ENCODE measurements at regions not wholly inside any gene's neighbourhood (a gene's known extent, or its start where the extent isn't known, plus 50 kb on each side); places are given as distances from the start of the nearest gene placed in this dataset.
A peak's percentile ranks its signal among the peaks of the same experiment; 100 is the strongest.
"Not testable (repeated sequence)": the region's sequence is repeated elsewhere in the genome, so short reads cannot be mapped to it uniquely, and the experiment has no call there.

- DNase-seq (ENCODE audit: low spot score): no peak
Observed at GRCh38 chr2:215794829-215795546, 218.4 kb downstream of the MREG start.

- DNase-seq (ENCODE audit: low spot score): peak; percentile 72
Observed at GRCh38 chr2:215793747-215794595, 219.4 kb downstream of the MREG start.

- peak; percentile 27 for DNase-seq (ENCODE audit: low spot score)
Observed at GRCh38 chr2:215791481-215791937, 221.8 kb downstream of the MREG start.

GRCh38 chr2:215790523-215791421, 222.6 kb downstream of the MREG start:
- DNase-seq (ENCODE audit: low spot score): no peak

- DNase-seq (ENCODE audit: low spot score): no peak
Observed at GRCh38 chr2:215787565-215788178, 225.7 kb downstream of the MREG start.

- DNase-seq (ENCODE audit: low spot score): no peak
Observed at GRCh38 chr2:215787025-215787424, 226.3 kb downstream of the MREG start.

- DNase-seq (ENCODE audit: low spot score): peak; percentile 31
Observed at GRCh38 chr2:215784371-215784783, 229.0 kb downstream of the MREG start.

- DNase-seq (ENCODE audit: low spot score): not testable (repeated sequence)
Observed at GRCh38 chr2:215783640-215784039, 229.7 kb downstream of the MREG start.

GRCh38 chr2:215782965-215783364, 230.4 kb downstream of the MREG start:
- DNase-seq (ENCODE audit: low spot score): no peak

GRCh38 chr2:215782295-215782694, 231.1 kb downstream of the MREG start:
- DNase-seq (ENCODE audit: low spot score): no peak

GRCh38 chr2:215780907-215781685, 232.3 kb downstream of the MREG start:
- no peak for DNase-seq (ENCODE audit: low spot score)

- no peak for DNase-seq (ENCODE audit: low spot score)
Observed at GRCh38 chr2:215780313-215780712, 233.0 kb downstream of the MREG start.

GRCh38 chr2:215779912-215780311, 233.4 kb downstream of the MREG start:
- no peak for DNase-seq (ENCODE audit: low spot score)

- no peak for DNase-seq (ENCODE audit: low spot score)
Observed at GRCh38 chr2:215777465-215778044, 235.8 kb downstream of the MREG start.

GRCh38 chr2:215775106-215775505, 238.2 kb downstream of the MREG start:
- DNase-seq (ENCODE audit: low spot score): no peak

- DNase-seq (ENCODE audit: low spot score): peak; percentile 87
Observed at GRCh38 chr2:215773728-215774127, 239.6 kb downstream of the MREG start.

- DNase-seq (ENCODE audit: low spot score): peak; percentile 42
Observed at GRCh38 chr2:215772634-215773563, 240.5 kb downstream of the MREG start.

GRCh38 chr2:215772003-215772402, 241.3 kb downstream of the MREG start:
- DNase-seq (ENCODE audit: low spot score): no peak

GRCh38 chr2:215771241-215771640, 242.1 kb downstream of the MREG start:
- DNase-seq (ENCODE audit: low spot score): no peak

Data from AG20443 (cell line).